CD4-positive, alpha-beta memory T cell (primary cell): ENCODE measurements at regions not wholly inside any gene's neighbourhood (a gene's known extent, or its start where the extent isn't known, plus 50 kb on each side); places are given as distances from the start of the nearest gene placed in this dataset.

Experiments used
- CTCF ChIA-PET: fragments of 350-600 bp; sonication (Branson Sonifier 250); formaldehyde crosslinking; loops from one replicate; lab custom pipeline; 2021; ENCODE audit warnings: inconsistent platforms; ENCODE audit not compliant: partially characterized antibody; lab: Charles Lee
- POLR2A ChIA-PET: fragments of 350-600 bp; sonication (Branson Sonifier 250); formaldehyde crosslinking; loops from one replicate; lab custom pipeline; 2021; ENCODE audit not compliant: partially characterized antibody; lab: Charles Lee
- DNase-seq, 5 donors: peaks; one replicate each; pipeline versions ENCODE4 v3.0.0 to v3.0.0-alpha.2; 2020 to 2022; ENCODE audit warnings: mixed read lengths in 1 of 5
- H3K27ac ChIP-seq: one replicate; pipeline ENCODE4 v1.7.0; 2013; ENCODE audit warnings: low read depth, low read length
- H3K27me3 ChIP-seq: 2 replicates; pipeline ENCODE4 v1.7.0; 2013; ENCODE audit warnings: mild to moderate bottlenecking, low read length, moderate library complexity; ENCODE audit not compliant: insufficient read depth
- H3K36me3 ChIP-seq: 2 replicates; pipeline ENCODE4 v1.7.0; 2013; ENCODE audit warnings: mild to moderate bottlenecking, low read length, moderate library complexity; ENCODE audit not compliant: insufficient read depth
- H3K4me1 ChIP-seq: 2 replicates; pipeline ENCODE4 v1.7.0; 2013; ENCODE audit warnings: mild to moderate bottlenecking, low read length, moderate library complexity; ENCODE audit not compliant: insufficient read depth
- H3K4me3 ChIP-seq, 2 donors: one replicate each; pipeline ENCODE4 v1.7.0; 2013; ENCODE audit warnings: low read length in 2 of 2, mild to moderate bottlenecking in 1 of 2
- H3K9me3 ChIP-seq, 2 donors: one replicate each; pipeline ENCODE4 v1.7.0; 2013; ENCODE audit warnings: low read length in 2 of 2, control low read depth in 1 of 2; ENCODE audit not compliant: control insufficient read depth in 1 of 2
- H3K27ac Mint-ChIP-seq, 7 donors: one replicate each; pipeline ENCODE4 v1.8.0; 2020 to 2021; ENCODE audit warnings: mixed read lengths in 7 of 7, mild to moderate bottlenecking in 6 of 7, inconsistent platforms in 3 of 7, moderate library complexity in 3 of 7
- H3K27me3 Mint-ChIP-seq, 2 donors: one replicate each; pipeline ENCODE4 v1.8.0; 2020 to 2021; ENCODE audit warnings: mixed read lengths in 2 of 2
- H3K36me3 Mint-ChIP-seq, 2 donors: one replicate each; pipeline ENCODE4 v1.8.0; 2020 to 2021; ENCODE audit warnings: mixed read lengths in 2 of 2, inconsistent platforms in 1 of 2, mild to moderate bottlenecking in 1 of 2
- H3K4me1 Mint-ChIP-seq, 4 donors: one replicate each; pipeline ENCODE4 v1.8.0; 2020 to 2021; ENCODE audit warnings: mixed read lengths in 4 of 4, mild to moderate bottlenecking in 1 of 4
- H3K4me3 Mint-ChIP-seq, 8 donors: one replicate each; pipeline ENCODE4 v1.8.0; 2020 to 2021; ENCODE audit warnings: mixed read lengths in 8 of 8, mild to moderate bottlenecking in 7 of 8, moderate library complexity in 6 of 8, inconsistent platforms in 3 of 8
- H3K9me3 Mint-ChIP-seq, 8 donors: one replicate each; pipeline ENCODE4 v1.8.0; 2020 to 2021; ENCODE audit warnings: mixed read lengths in 8 of 8, mild to moderate bottlenecking in 5 of 8, inconsistent platforms in 3 of 8, moderate library complexity in 1 of 8
- intact Hi-C: fragments of 100-400 bp; cut with micrococcal nuclease; formaldehyde crosslinking; loops from one replicate; pipeline ENCODE4 v1.15.1; 2023

- H3K4me3 Mint-ChIP-seq: no peak overlapping the region
- CTCF ChIA-PET: no interaction called here
- no peaks in the 10 kb centered on the region for H3K4me1 ChIP-seq
- H3K9me3 Mint-ChIP-seq: no peaks in the 10 kb centered on the region
- POLR2A ChIA-PET: no interaction called here
- no peaks in the 10 kb centered on the region for H3K9me3 ChIP-seq
- H3K27ac Mint-ChIP-seq: no peak overlapping the region
- H3K4me1 Mint-ChIP-seq: no peaks in the 10 kb centered on the region
- no peak overlapping the region for H3K4me3 ChIP-seq
- DNase-seq: no peak
- no peaks in the 10 kb centered on the region for H3K27me3 ChIP-seq
- H3K36me3 ChIP-seq: no peaks in the 10 kb centered on the region
- intact Hi-C loops: no loop called here
- H3K27me3 Mint-ChIP-seq: no peaks in the 10 kb centered on the region
- no peaks in the 10 kb centered on the region for H3K36me3 Mint-ChIP-seq
- no peak overlapping the region for H3K27ac ChIP-seq
Observed at GRCh38 chr4:138903185-138903584, 112.4 kb upstream of the NOCT start.

- H3K9me3 ChIP-seq: no peaks in the 10 kb centered on the region
- CTCF ChIA-PET: no interaction called here
- no peak for DNase-seq
- Mint-ChIP-seq H3K36me3 (no peaks in the 10 kb centered on the region), H3K4me3 (no peak overlapping the region), H3K9me3 (no peaks in the 10 kb centered on the region), H3K4me1 (no peaks in the 10 kb centered on the region), H3K27ac (no peak overlapping the region), H3K27me3 (no peaks in the 10 kb centered on the region)
- no peak overlapping the region for H3K27ac ChIP-seq
- H3K27me3 ChIP-seq: no peaks in the 10 kb centered on the region
- intact Hi-C loops: no loop called here
- H3K4me1 ChIP-seq: no peaks in the 10 kb centered on the region
- no peaks in the 10 kb centered on the region for H3K36me3 ChIP-seq
- POLR2A ChIA-PET: no interaction called here
- H3K4me3 ChIP-seq: no peak overlapping the region
Observed at GRCh38 chr4:138902705-138903104, 112.9 kb upstream of the NOCT start.

DNA sequence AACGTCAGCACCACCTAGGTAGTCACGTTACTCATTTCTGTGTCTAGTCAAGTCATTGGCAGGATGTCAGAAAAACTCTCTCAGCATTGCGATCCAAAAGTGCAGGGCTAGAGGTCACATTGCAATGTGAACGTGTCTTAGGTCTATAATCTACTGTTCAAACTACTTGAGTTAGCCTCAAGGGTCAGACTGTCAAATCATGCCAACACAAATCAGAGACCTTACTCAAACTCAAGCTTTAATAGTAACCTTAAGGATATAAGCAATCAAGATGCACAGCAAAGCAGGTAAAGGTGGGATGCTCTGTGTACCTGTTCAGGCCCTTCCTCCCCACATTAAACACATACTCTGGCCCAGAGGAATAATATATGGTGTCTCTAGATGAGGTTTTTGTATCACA, 114.4 kb upstream of the NOCT start:
- no peaks in the 10 kb centered on the region for H3K9me3 ChIP-seq
- no peak for DNase-seq
- intact Hi-C loops: no loop called here
- H3K4me1 ChIP-seq: no peaks in the 10 kb centered on the region
- H3K27ac ChIP-seq: no peak overlapping the region
- no peaks in the 10 kb centered on the region for H3K36me3 Mint-ChIP-seq
- H3K27ac Mint-ChIP-seq: no peak overlapping the region
- no peaks in the 10 kb centered on the region for H3K4me1 Mint-ChIP-seq
- H3K27me3 ChIP-seq: no peaks in the 10 kb centered on the region
- no peaks in the 10 kb centered on the region for H3K9me3 Mint-ChIP-seq
- H3K4me3 ChIP-seq: no peak overlapping the region
- ChIA-PET POLR2A (no interaction called here), CTCF (no interaction called here)
- H3K4me3 Mint-ChIP-seq: no peak overlapping the region
- no peaks in the 10 kb centered on the region for H3K36me3 ChIP-seq
- peaks cover 0 to 3% of the 10 kb centered on the region in 2 donors for H3K27me3 Mint-ChIP-seq

DNA sequence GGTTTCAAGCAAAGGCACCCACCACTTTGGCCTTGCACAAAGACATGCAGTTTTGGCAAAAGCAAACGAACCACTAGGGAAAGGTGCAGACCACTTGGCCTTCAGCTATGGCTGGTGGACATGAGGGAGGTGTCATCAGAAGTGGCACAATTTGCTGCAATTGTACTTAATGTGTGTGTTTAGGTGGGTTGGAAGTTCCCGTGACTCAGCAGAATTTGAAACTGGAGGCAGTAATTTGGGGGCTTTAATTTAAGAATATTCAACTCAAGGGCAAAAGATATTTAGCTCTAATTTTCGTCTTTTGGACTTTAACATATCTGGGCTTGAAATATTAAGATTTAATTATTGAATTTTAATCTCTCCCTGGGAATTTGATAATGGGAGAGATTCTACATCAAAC, 115.6 kb upstream of the NOCT start:
- Histone ChIP-seq H3K4me1 (no peaks in the 10 kb centered on the region), H3K4me3 (no peak overlapping the region), H3K27ac (no peak overlapping the region), H3K9me3 (no peaks in the 10 kb centered on the region), H3K27me3 (no peaks in the 10 kb centered on the region), H3K36me3 (no peaks in the 10 kb centered on the region)
- H3K9me3 Mint-ChIP-seq: no peaks in the 10 kb centered on the region
- H3K4me3 Mint-ChIP-seq: no peak overlapping the region
- ChIA-PET POLR2A (no interaction called here), CTCF (no interaction called here)
- intact Hi-C loops: no loop called here
- no peaks in the 10 kb centered on the region for H3K36me3 Mint-ChIP-seq
- peaks cover 0 to 3% of the 10 kb centered on the region in 2 donors for H3K27me3 Mint-ChIP-seq
- DNase-seq: no peak
- no peaks in the 10 kb centered on the region for H3K4me1 Mint-ChIP-seq
- no peak overlapping the region for H3K27ac Mint-ChIP-seq

- Histone ChIP-seq H3K9me3 (no peaks in the 10 kb centered on the region), H3K4me1 (no peaks in the 10 kb centered on the region), H3K27me3 (no peaks in the 10 kb centered on the region), H3K4me3 (no peak overlapping the region), H3K27ac (no peak overlapping the region), H3K36me3 (no peaks in the 10 kb centered on the region)
- Mint-ChIP-seq H3K27me3 (peaks cover 2 to 3% of the 10 kb centered on the region in 2 donors), H3K4me1 (no peaks in the 10 kb centered on the region), H3K27ac (no peak overlapping the region), H3K4me3 (no peak overlapping the region), H3K36me3 (no peaks in the 10 kb centered on the region), H3K9me3 (no peaks in the 10 kb centered on the region)
- ChIA-PET CTCF (interaction anchor here (1.2 kb wide), 1 partner anchor 10 kb away, joined by 3 read pairs; no protein-coding TSS in a partner anchor), POLR2A (no interaction called here)
- intact Hi-C loops: no loop called here
- no peak for DNase-seq
Observed at GRCh38 chr4:138898282-138898681, 117.3 kb upstream of the NOCT start.

- H3K36me3 ChIP-seq: no peaks in the 10 kb centered on the region
- DNase-seq: no peak
- H3K27ac Mint-ChIP-seq: no peak overlapping the region
- intact Hi-C loops: no loop called here
- H3K4me3 Mint-ChIP-seq: peak overlapping the region in 1 of 8 donors; percentile 50
- H3K27me3 ChIP-seq: no peaks in the 10 kb centered on the region
- CTCF ChIA-PET: no interaction called here
- no peak overlapping the region for H3K4me3 ChIP-seq
- no peaks in the 10 kb centered on the region for H3K4me1 Mint-ChIP-seq
- H3K27ac ChIP-seq: no peak overlapping the region
- H3K36me3 Mint-ChIP-seq: no peaks in the 10 kb centered on the region
- POLR2A ChIA-PET: no interaction called here
- H3K9me3 Mint-ChIP-seq: no peaks in the 10 kb centered on the region
- H3K4me1 ChIP-seq: no peaks in the 10 kb centered on the region
- peaks cover 2 to 3% of the 10 kb centered on the region in 2 donors for H3K27me3 Mint-ChIP-seq
- H3K9me3 ChIP-seq: no peaks in the 10 kb centered on the region
Observed at GRCh38 chr4:138897811-138898226, 117.8 kb upstream of the NOCT start.

DNA sequence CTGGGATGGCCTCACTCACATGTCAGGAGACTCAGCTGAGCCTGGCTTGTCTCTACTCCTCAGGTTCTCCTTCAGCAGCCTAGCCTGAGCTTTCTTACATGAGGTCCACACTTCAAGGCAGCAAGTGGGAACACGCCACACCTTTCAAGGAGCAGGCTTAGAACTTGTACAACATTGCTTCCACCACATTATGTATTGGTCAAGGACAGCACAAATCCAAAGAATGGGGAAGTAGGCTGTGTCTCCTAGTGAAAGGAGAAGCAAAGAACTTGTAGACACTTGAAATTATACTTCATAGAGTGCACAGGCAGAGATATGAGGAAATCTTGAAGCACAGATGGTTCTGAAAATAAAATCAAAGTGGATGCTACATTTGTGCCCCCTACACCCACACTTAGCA, 120.9 kb upstream of the NOCT start:
- no peaks in the 10 kb centered on the region for H3K36me3 Mint-ChIP-seq
- ChIA-PET POLR2A (no interaction called here), CTCF (no interaction called here)
- H3K4me1 Mint-ChIP-seq: no peaks in the 10 kb centered on the region
- no peak overlapping the region for H3K27ac Mint-ChIP-seq
- intact Hi-C loops: no loop called here
- DNase-seq: no peak
- H3K4me3 Mint-ChIP-seq: no peak overlapping the region
- H3K36me3 ChIP-seq: no peaks in the 10 kb centered on the region
- no peaks in the 10 kb centered on the region for H3K4me1 ChIP-seq
- no peaks in the 10 kb centered on the region for H3K27me3 ChIP-seq
- no peak overlapping the region for H3K27ac ChIP-seq
- H3K27me3 Mint-ChIP-seq: peaks cover 2 to 11% of the 10 kb centered on the region in 2 donors
- no peaks in the 10 kb centered on the region for H3K9me3 Mint-ChIP-seq
- H3K4me3 ChIP-seq: no peak overlapping the region
- H3K9me3 ChIP-seq: no peaks in the 10 kb centered on the region

DNA sequence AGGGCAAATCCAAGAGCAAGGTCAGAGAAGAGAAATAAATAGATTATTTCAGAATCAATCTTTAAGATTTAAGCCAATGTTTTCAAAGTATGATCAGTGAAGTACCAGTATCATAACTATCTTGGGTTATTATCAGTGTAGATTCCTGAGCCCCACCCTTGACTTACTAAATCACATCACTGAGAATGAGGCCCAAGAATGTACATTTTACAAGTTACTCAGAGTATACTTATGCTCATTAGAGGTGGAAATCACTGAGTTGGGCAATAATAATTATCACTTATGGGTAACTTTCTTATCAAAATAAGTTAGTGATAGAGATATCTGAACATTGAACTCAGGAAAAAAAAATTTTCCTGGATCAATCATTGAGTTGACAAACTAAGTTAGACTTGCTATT, 121.6 kb upstream of the NOCT start:
- Histone ChIP-seq H3K9me3 (no peaks in the 10 kb centered on the region), H3K27me3 (no peaks in the 10 kb centered on the region), H3K4me3 (no peak overlapping the region), H3K36me3 (no peaks in the 10 kb centered on the region), H3K27ac (no peak overlapping the region), H3K4me1 (no peaks in the 10 kb centered on the region)
- H3K36me3 Mint-ChIP-seq: no peaks in the 10 kb centered on the region
- H3K9me3 Mint-ChIP-seq: no peaks in the 10 kb centered on the region
- intact Hi-C loops: no loop called here
- ChIA-PET POLR2A (no interaction called here), CTCF (no interaction called here)
- H3K27me3 Mint-ChIP-seq: peaks cover 4 to 14% of the 10 kb centered on the region in 2 donors
- H3K4me1 Mint-ChIP-seq: no peaks in the 10 kb centered on the region
- H3K4me3 Mint-ChIP-seq: no peak overlapping the region
- DNase-seq: no peak
- H3K27ac Mint-ChIP-seq: no peak overlapping the region
